ENCODE measurements at regions not wholly inside any gene's neighbourhood (a gene's known extent, or its start where the extent isn't known, plus 50 kb on each side); places are given as distances from the start of the nearest gene placed in this dataset.

DNA sequence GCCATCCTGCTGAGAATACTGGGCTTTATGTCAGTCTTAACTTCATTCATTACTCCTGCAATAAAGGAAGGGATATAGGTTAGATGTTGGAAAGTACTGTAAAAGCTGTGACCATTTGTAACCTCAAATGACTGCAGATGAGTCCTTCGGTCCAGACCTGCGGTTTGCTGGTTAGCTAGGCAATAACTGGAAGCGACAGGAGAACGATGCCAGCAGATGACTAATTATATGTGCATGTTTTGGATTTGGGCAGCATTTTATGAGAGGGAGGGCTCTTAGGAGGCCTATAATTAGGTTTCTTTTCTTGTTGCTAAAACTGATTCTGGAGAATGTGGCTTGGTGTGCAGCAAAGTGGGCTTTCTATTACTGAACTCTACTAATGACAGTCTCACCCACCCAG, 205.6 kb downstream of the TMEM182 start:
- H3K9ac ChIP-seq, result no peak overlapping the region
- no peaks in the 10 kb centered on the region; the same call in 1 of the 2 replicates for H3K9me2 ChIP-seq
- H3F3A ChIP-seq (replicated peaks; ENCODE audit: insufficient read depth), result no peaks in the 10 kb centered on the region
- H3K36me3 ChIP-seq (replicated peaks in 1 of 2; ENCODE audit: control insufficient read depth in 1 of 2, insufficient read depth in 2 of 2, low read length in 1 of 2), result no peaks in the 10 kb centered on the region
- peak overlapping the region; percentile 30; the same call in 1 of the 2 replicates for H3K4me2 ChIP-seq
- ChIA-PET POLR2A (no interaction called here), CTCF (interaction anchor here (1.0 kb wide), 1 partner anchor 11 kb away, joined by 3 read pairs; no protein-coding TSS in a partner anchor)
- 3% methylated on average over 4 of the region's 4 CpGs for WGBS (ENCODE audit: low lambda C conversion rate)
- no peaks in the 10 kb centered on the region for H3K9me3 ChIP-seq
- peak; percentile 55 for DNase-seq
- H3K27ac ChIP-seq (ENCODE audit: low read depth in 2 of 2, low read length in 1 of 2), result peak overlapping the region; percentile 9 to 80; a peak in 3 of 4 replicates
- H2AFZ ChIP-seq (ENCODE audit: low read depth), result no peak overlapping the region
- H3K27me3 ChIP-seq (ENCODE audit: insufficient read depth), result no peaks in the 10 kb centered on the region
- no peak overlapping the region for H3K4me3 ChIP-seq (ENCODE audit: low read depth in 2 of 2, low read length in 1 of 2)
- no peaks in the 10 kb centered on the region for H3K79me2 ChIP-seq (ENCODE audit: insufficient read depth)
- no peaks in the 10 kb centered on the region for H4K20me1 ChIP-seq (ENCODE audit: insufficient read depth)
- peaks cover 0 to 12% of the 10 kb centered on the region in 2 experiments; a peak in 2 of 4 replicates for H3K4me1 ChIP-seq (ENCODE audit: control insufficient read depth in 1 of 2, insufficient read depth in 2 of 2, low read depth in 1 of 2, low read length in 1 of 2)
- TF ChIP-seq, protein P1, sequence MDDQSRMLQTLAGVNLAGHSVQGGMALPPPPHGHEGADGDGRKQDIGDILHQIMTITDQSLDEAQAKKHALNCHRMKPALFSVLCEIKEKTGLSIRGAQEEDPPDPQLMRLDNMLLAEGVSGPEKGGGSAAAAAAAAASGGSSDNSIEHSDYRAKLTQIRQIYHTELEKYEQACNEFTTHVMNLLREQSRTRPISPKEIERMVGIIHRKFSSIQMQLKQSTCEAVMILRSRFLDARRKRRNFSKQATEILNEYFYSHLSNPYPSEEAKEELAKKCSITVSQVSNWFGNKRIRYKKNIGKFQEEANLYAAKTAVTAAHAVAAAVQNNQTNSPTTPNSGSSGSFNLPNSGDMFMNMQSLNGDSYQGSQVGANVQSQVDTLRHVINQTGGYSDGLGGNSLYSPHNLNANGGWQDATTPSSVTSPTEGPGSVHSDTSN (IDR thresholded peaks at IDR 0.05), result peak; percentile 85
- TF ChIP-seq GABPA (IDR thresholded peaks at IDR 0.05; ENCODE audit: low read depth) (no peak), RFX5 (IDR thresholded peaks at IDR 0.05; ENCODE audit: low read length) (no peak), TCF12 (IDR thresholded peaks at IDR 0.05) (peak; percentile 88), MXI1 (IDR thresholded peaks at IDR 0.05; ENCODE audit: low read depth, low read length) (no peak), EZH2phosphoT487 (IDR thresholded peaks at IDR 0.05; ENCODE audit: borderline replicate concordance, low read depth) (no peak), TAF1 (IDR thresholded peaks at IDR 0.05; ENCODE audit: borderline replicate concordance, low read depth, low read length) (no peak), SIN3A (IDR thresholded peaks at IDR 0.05; ENCODE audit: borderline replicate concordance, low read depth, low read length) (no peak), NFIC (IDR thresholded peaks at IDR 0.05; ENCODE audit: borderline replicate concordance) (peak; percentile 77), FOXM1 (IDR thresholded peaks at IDR 0.05; ENCODE audit: low read depth) (no peak), SMC3 (IDR thresholded peaks at IDR 0.05; ENCODE audit: low read depth, low read length) (no peak), TEAD4 (IDR thresholded peaks at IDR 0.05; ENCODE audit: borderline replicate concordance, insufficient read depth) (no peak), JUND (IDR thresholded peaks at IDR 0.05) (peak; percentile 39; the same call in 1 of the 2 replicates), FOSL2 (IDR thresholded peaks at IDR 0.05; ENCODE audit: borderline replicate concordance, low read depth) (peak; percentile 43; the same call in 1 of the 2 replicates), RAD21 (IDR thresholded peaks at IDR 0.05; ENCODE audit: low read length) (no peak), RXRA (IDR thresholded peaks at IDR 0.05; ENCODE audit: borderline replicate concordance, low read depth) (peak; percentile 35; the same call in 1 of the 2 replicates), FOXJ3 (CRISPR knock-in tag; IDR thresholded peaks at IDR 0.05) (no peak), GATA2 (CRISPR knock-in tag; IDR thresholded peaks at IDR 0.05) (no peak), MEF2A (IDR thresholded peaks at IDR 0.05; ENCODE audit: borderline replicate concordance, low read depth) (no peak), EP300 (IDR thresholded peaks at IDR 0.05; ENCODE audit: borderline replicate concordance in 1 of 2, low read depth in 1 of 2, low read length in 1 of 2) (peak; percentile 45 to 76; a peak in 3 of 4 replicates), RCOR1 (IDR thresholded peaks at IDR 0.05; ENCODE audit: low read length) (peak; percentile 91), POLR2AphosphoS5 (IDR thresholded peaks at IDR 0.05; ENCODE audit: low read depth, low read length) (peak; percentile 40; the same call in 1 of the 2 replicates)
- TF ChIP-seq, protein P2, sequence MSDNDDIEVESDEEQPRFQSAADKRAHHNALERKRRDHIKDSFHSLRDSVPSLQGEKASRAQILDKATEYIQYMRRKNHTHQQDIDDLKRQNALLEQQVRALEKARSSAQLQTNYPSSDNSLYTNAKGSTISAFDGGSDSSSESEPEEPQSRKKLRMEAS (IDR thresholded peaks at IDR 0.05; ENCODE audit: low read depth), result no peak
- TF ChIP-seq, protein P3, sequence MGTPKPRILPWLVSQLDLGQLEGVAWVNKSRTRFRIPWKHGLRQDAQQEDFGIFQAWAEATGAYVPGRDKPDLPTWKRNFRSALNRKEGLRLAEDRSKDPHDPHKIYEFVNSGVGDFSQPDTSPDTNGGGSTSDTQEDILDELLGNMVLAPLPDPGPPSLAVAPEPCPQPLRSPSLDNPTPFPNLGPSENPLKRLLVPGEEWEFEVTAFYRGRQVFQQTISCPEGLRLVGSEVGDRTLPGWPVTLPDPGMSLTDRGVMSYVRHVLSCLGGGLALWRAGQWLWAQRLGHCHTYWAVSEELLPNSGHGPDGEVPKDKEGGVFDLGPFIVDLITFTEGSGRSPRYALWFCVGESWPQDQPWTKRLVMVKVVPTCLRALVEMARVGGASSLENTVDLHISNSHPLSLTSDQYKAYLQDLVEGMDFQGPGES (IDR thresholded peaks at IDR 0.05; ENCODE audit: low read depth, low read length), result no peak
- TF ChIP-seq, protein P4, sequence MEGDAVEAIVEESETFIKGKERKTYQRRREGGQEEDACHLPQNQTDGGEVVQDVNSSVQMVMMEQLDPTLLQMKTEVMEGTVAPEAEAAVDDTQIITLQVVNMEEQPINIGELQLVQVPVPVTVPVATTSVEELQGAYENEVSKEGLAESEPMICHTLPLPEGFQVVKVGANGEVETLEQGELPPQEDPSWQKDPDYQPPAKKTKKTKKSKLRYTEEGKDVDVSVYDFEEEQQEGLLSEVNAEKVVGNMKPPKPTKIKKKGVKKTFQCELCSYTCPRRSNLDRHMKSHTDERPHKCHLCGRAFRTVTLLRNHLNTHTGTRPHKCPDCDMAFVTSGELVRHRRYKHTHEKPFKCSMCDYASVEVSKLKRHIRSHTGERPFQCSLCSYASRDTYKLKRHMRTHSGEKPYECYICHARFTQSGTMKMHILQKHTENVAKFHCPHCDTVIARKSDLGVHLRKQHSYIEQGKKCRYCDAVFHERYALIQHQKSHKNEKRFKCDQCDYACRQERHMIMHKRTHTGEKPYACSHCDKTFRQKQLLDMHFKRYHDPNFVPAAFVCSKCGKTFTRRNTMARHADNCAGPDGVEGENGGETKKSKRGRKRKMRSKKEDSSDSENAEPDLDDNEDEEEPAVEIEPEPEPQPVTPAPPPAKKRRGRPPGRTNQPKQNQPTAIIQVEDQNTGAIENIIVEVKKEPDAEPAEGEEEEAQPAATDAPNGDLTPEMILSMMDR (IDR thresholded peaks at IDR 0.05), result no peak
- TF ChIP-seq, protein P5, sequence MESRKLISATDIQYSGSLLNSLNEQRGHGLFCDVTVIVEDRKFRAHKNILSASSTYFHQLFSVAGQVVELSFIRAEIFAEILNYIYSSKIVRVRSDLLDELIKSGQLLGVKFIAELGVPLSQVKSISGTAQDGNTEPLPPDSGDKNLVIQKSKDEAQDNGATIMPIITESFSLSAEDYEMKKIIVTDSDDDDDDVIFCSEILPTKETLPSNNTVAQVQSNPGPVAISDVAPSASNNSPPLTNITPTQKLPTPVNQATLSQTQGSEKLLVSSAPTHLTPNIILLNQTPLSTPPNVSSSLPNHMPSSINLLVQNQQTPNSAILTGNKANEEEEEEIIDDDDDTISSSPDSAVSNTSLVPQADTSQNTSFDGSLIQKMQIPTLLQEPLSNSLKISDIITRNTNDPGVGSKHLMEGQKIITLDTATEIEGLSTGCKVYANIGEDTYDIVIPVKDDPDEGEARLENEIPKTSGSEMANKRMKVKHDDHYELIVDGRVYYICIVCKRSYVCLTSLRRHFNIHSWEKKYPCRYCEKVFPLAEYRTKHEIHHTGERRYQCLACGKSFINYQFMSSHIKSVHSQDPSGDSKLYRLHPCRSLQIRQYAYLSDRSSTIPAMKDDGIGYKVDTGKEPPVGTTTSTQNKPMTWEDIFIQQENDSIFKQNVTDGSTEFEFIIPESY (IDR thresholded peaks at IDR 0.05; ENCODE audit: borderline replicate concordance, low read depth), result no peak
- TF ChIP-seq, protein P6, sequence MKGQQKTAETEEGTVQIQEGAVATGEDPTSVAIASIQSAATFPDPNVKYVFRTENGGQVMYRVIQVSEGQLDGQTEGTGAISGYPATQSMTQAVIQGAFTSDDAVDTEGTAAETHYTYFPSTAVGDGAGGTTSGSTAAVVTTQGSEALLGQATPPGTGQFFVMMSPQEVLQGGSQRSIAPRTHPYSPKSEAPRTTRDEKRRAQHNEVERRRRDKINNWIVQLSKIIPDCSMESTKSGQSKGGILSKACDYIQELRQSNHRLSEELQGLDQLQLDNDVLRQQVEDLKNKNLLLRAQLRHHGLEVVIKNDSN (IDR thresholded peaks at IDR 0.05; ENCODE audit: borderline replicate concordance, low read depth), result no peak
- TF ChIP-seq, protein P7, sequence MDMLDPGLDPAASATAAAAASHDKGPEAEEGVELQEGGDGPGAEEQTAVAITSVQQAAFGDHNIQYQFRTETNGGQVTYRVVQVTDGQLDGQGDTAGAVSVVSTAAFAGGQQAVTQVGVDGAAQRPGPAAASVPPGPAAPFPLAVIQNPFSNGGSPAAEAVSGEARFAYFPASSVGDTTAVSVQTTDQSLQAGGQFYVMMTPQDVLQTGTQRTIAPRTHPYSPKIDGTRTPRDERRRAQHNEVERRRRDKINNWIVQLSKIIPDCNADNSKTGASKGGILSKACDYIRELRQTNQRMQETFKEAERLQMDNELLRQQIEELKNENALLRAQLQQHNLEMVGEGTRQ (IDR thresholded peaks at IDR 0.05; ENCODE audit: borderline replicate concordance, low read depth, low read length), result no peak

All from SK-N-SH (cell line).